Trophoblast cell (in vitro differentiated cells and primary cell): ENCODE measurements at regions not wholly inside any gene's neighbourhood (a gene's known extent, or its start where the extent isn't known, plus 50 kb on each side); places are given as distances from the start of the nearest gene placed in this dataset.

Experiments
- DNase-seq, 2 donors: peaks; one replicate each; pipeline ENCODE4 v3.0.0-alpha.2; 2016
- H2AFZ ChIP-seq: 2 replicates; pipeline ENCODE4 v1.6.1; 2013; ENCODE audit warnings: low read length, moderate library complexity, mild to moderate bottlenecking; ENCODE audit not compliant: insufficient read depth, poor library complexity
- H2AK5ac ChIP-seq: 2 replicates; pipeline ENCODE4 v1.6.1; 2013; ENCODE audit warnings: mild to moderate bottlenecking, low read length
- H2BK120ac ChIP-seq: 2 replicates; pipeline ENCODE4 v1.6.1; 2013; ENCODE audit warnings: low read length, mild to moderate bottlenecking, moderate library complexity; ENCODE audit not compliant: insufficient read depth, poor library complexity
- H2BK12ac ChIP-seq: 2 replicates; pipeline ENCODE4 v1.6.1; 2013; ENCODE audit warnings: mild to moderate bottlenecking, low read length, moderate library complexity
- H2BK5ac ChIP-seq: 2 replicates; pipeline ENCODE4 v1.6.1; 2013; ENCODE audit warnings: low read length, low read depth, moderate library complexity, mild to moderate bottlenecking; ENCODE audit not compliant: poor library complexity
- H3K14ac ChIP-seq: 2 replicates; pipeline ENCODE4 v1.6.1; 2013; ENCODE audit warnings: mild to moderate bottlenecking, low read length
- H3K18ac ChIP-seq: 2 replicates; pipeline ENCODE4 v1.6.1; 2013; ENCODE audit warnings: mild to moderate bottlenecking, low read length
- H3K23ac ChIP-seq: 2 replicates; pipeline ENCODE4 v1.6.1; 2013; ENCODE audit warnings: low read length
- H3K27ac ChIP-seq: 2 replicates; pipeline ENCODE4 v1.5.1; 2013; ENCODE audit warnings: low read depth, mild to moderate bottlenecking, inconsistent platforms, low read length, moderate library complexity
- H3K27me3 ChIP-seq: 2 replicates; pipeline ENCODE4 v1.6.1; 2013; ENCODE audit warnings: inconsistent platforms, mild to moderate bottlenecking, low read length, moderate library complexity; ENCODE audit not compliant: insufficient read depth
- H3K36me3 ChIP-seq, 2 experiments: 1 replicate in 1 of 2; 2 replicates in 1 of 2; pipeline ENCODE4 v1.6.1; 2013; ENCODE audit warnings: low read length in 2 of 2, mild to moderate bottlenecking in 2 of 2, moderate library complexity in 1 of 2; ENCODE audit not compliant: insufficient read depth in 2 of 2, control insufficient read depth in 1 of 2
- H3K4ac ChIP-seq: 2 replicates; pipeline ENCODE4 v1.6.1; 2013; ENCODE audit warnings: low read depth, mild to moderate bottlenecking, low read length, moderate library complexity
- H3K4me1 ChIP-seq, 2 experiments: 1 replicate in 1 of 2; 2 replicates in 1 of 2; pipeline ENCODE4 v1.6.1; 2013; ENCODE audit warnings: low read length in 2 of 2, mild to moderate bottlenecking in 2 of 2, moderate library complexity in 1 of 2; ENCODE audit not compliant: insufficient read depth in 2 of 2, control insufficient read depth in 1 of 2
- H3K4me2 ChIP-seq: 2 replicates; pipeline ENCODE4 v1.6.1; 2013; ENCODE audit warnings: inconsistent platforms, mild to moderate bottlenecking, low read length, moderate library complexity
- H3K4me3 ChIP-seq: 2 replicates; pipeline ENCODE4 v1.5.1; 2013; ENCODE audit warnings: mild to moderate bottlenecking, low read depth, low read length, inconsistent platforms
- H3K79me1 ChIP-seq: one replicate; pipeline ENCODE4 v1.6.1; 2013; ENCODE audit warnings: low read length
- H3K79me2 ChIP-seq: 2 replicates; pipeline ENCODE4 v1.6.1; 2013; ENCODE audit warnings: low read length, mild to moderate bottlenecking; ENCODE audit not compliant: control insufficient read depth, insufficient read depth, poor library complexity
- H3K9ac ChIP-seq: 2 replicates; pipeline ENCODE4 v1.6.1; 2013; ENCODE audit warnings: mild to moderate bottlenecking, low read length
- H3K9me3 ChIP-seq: 2 replicates; pipeline ENCODE4 v1.6.1; 2013; ENCODE audit warnings: low read depth, mild to moderate bottlenecking, control low read depth, inconsistent platforms, low read length; ENCODE audit not compliant: insufficient read depth
- H4K12ac ChIP-seq: 2 replicates; pipeline ENCODE4 v1.6.1; 2013; ENCODE audit warnings: low read depth, mild to moderate bottlenecking, low read length, moderate library complexity
- H4K8ac ChIP-seq: 2 replicates; pipeline ENCODE4 v1.6.1; 2013; ENCODE audit warnings: low read depth, mild to moderate bottlenecking, low read length, moderate library complexity
- H4K91ac ChIP-seq: one replicate; pipeline ENCODE4 v1.6.1; 2013; ENCODE audit warnings: low read depth, mild to moderate bottlenecking, low read length, moderate library complexity
- WGBS: extraction: QIAGEN DNeasy Blood & Tissue Kit; methylation state at CpG from one replicate; pipeline ENCODE4 v1.1.7; 2013; ENCODE audit warnings: missing lambda C conversion rate; ENCODE audit not compliant: insufficient read length, insufficient coverage; ENCODE audit errors: extremely low coverage; 5-methylcytosine and 5-hydroxymethylcytosine counted together

DNA sequence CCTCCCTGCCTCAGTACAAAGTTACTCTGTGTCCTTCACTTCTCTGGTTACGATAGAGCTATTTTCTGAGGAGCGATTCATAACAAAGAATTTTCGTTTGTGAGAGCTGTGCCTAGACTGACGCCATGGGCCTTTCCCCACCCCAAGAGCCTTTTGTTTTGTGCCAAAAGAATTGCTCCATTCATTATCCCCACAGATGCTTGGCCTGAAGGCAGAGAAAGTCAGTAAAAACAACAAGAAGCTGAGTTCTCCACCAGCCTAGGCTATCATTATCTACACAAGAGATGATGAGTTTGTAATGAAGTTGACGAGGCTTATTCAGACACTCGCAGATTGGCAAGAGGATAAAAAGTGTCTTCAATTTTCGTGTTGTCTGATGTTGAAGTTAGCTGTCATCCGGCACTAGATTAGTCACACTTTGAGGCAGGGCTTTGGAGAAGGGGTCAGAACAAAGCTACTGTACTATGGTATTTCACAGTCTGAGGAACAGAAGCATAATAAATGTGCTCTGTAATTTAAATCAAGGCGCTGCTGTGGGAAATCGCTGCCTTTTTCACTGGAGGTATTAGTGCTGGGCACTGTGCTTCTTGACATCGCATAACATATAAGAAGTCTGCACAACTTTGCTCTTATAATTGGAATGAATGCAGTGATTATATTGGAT is 278.4 kb upstream of the FIGN start:
- Histone ChIP-seq H3K9me3 (no peaks in the 10 kb centered on the region), H3K4ac (no peak overlapping the region), H3K36me3 (no peaks in the 10 kb centered on the region), H3K4me3 (no peak overlapping the region), H3K4me2 (no peak overlapping the region), H4K8ac (no peak overlapping the region), H3K4me1 (no peaks in the 10 kb centered on the region), H2AK5ac (no peak overlapping the region), H3K79me2 (no peaks in the 10 kb centered on the region), H2AFZ (no peak overlapping the region), H3K18ac (no peak overlapping the region), H2BK5ac (no peak overlapping the region), H3K79me1 (no peaks in the 10 kb centered on the region), H4K91ac (no peak overlapping the region), H4K12ac (no peak overlapping the region), H3K27me3 (no peaks in the 10 kb centered on the region), H2BK12ac (no peak overlapping the region), H2BK120ac (no peak overlapping the region), H3K23ac (no peak overlapping the region), H3K9ac (no peak overlapping the region), H3K27ac (no peak overlapping the region), H3K14ac (no peak overlapping the region)
- WGBS = no CpG with 5 or more reads among the region's 11 CpGs
- no peak for DNase-seq

DNA sequence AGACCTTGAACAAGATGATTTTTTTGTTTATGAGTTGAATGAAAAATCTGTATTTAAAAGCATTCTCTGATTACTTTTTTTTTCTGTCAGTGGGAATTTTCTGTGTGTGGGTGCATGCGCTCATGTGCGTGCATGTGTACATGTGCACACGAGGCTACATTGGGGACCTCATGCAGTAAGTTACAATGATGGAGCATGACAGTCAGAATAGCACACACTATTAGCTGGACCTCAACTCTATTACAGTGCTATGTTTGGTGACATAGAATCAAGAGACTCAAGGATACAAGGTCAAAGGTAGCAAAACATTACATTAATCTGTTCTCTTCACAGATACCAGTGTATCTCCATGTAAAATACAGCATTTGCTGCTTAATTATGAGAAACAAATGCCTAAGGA is 276.8 kb upstream of the FIGN start:
- Histone ChIP-seq H4K91ac (no peak overlapping the region), H2BK120ac (no peak overlapping the region), H3K18ac (no peak overlapping the region), H3K4me1 (no peaks in the 10 kb centered on the region), H2BK12ac (no peak overlapping the region), H3K14ac (no peak overlapping the region), H4K12ac (no peak overlapping the region), H2BK5ac (no peak overlapping the region), H3K27me3 (no peaks in the 10 kb centered on the region), H3K23ac (no peak overlapping the region), H2AK5ac (no peak overlapping the region), H3K4ac (no peak overlapping the region), H3K27ac (no peak overlapping the region), H3K4me2 (no peak overlapping the region), H3K9me3 (no peaks in the 10 kb centered on the region), H2AFZ (no peak overlapping the region), H3K9ac (peak overlapping the region; percentile 63), H4K8ac (no peak overlapping the region), H3K79me2 (no peaks in the 10 kb centered on the region), H3K4me3 (no peak overlapping the region), H3K79me1 (no peaks in the 10 kb centered on the region), H3K36me3 (no peaks in the 10 kb centered on the region)
- no peak for DNase-seq
- no CpG with 5 or more reads among the region's 3 CpGs for WGBS

DNA sequence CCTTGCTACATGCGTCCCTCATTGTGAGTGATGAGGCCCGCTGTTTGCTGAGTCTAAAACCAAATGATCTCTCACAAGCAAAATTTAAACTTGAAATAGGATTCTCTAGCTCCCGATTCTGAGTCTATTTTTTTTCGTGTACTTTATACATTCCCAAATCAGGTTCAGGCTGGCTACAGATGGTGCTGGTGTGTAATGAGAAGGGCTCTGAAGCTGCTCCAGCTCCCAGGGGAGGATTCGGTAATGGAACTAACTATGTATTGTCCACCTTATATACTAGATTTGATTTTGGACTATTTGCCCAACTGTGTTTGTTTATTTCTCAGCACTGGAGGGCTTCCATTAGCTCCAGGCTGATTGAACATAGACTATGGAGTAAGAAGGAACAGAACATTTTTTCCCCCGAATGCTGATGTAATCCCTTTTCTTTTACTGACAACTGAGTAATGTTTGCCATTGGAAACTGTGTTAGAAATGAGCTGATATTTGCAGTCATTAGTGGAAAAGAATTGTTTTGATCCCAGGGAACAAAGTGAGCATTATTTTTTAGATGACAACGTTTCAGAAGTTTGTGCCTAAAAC is 274.0 kb upstream of the FIGN start:
- H3K27ac ChIP-seq = no peak overlapping the region
- H2AFZ ChIP-seq = no peak overlapping the region
- H2BK120ac ChIP-seq = no peak overlapping the region
- no peak overlapping the region for H4K12ac ChIP-seq
- no peak overlapping the region for H3K9ac ChIP-seq
- no peaks in the 10 kb centered on the region for H3K27me3 ChIP-seq
- H3K79me1 ChIP-seq = no peaks in the 10 kb centered on the region
- H2AK5ac ChIP-seq = no peak overlapping the region
- no peak overlapping the region for H3K23ac ChIP-seq
- no peaks in the 10 kb centered on the region for H3K9me3 ChIP-seq
- H3K79me2 ChIP-seq = no peaks in the 10 kb centered on the region
- H2BK12ac ChIP-seq = no peak overlapping the region
- H3K4me3 ChIP-seq = no peak overlapping the region
- H3K4ac ChIP-seq = no peak overlapping the region
- no peaks in the 10 kb centered on the region for H3K36me3 ChIP-seq
- no peak overlapping the region for H4K91ac ChIP-seq
- no CpG with 5 or more reads among the region's 7 CpGs for WGBS
- H3K4me1 ChIP-seq = no peaks in the 10 kb centered on the region
- DNase-seq = no peak
- H3K18ac ChIP-seq = no peak overlapping the region
- no peak overlapping the region for H3K4me2 ChIP-seq
- no peak overlapping the region for H2BK5ac ChIP-seq
- H3K14ac ChIP-seq = no peak overlapping the region
- H4K8ac ChIP-seq = no peak overlapping the region

DNA sequence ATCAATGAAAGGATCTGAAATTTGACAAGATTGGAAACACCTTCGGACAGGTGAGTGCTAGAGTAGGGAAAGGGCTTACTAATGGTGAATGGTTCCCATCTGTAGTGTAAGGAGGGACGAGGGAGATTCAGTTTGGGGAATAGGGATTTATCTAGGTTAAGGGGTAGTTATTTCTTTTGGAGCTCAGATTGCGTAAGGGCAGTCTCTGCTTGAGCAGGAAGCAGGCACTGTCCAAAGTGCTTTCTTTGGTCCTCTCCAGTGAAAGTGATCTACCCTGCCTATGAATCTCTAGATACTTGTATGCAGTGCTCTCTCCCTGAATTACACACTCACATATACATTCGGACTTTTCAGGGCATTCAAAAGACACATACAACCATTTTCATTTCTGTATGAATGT is 272.9 kb upstream of the FIGN start:
- no peak for DNase-seq
- H3K4me2 ChIP-seq = no peak overlapping the region
- no peak overlapping the region for H4K12ac ChIP-seq
- H2AFZ ChIP-seq = no peak overlapping the region
- no peak overlapping the region for H3K23ac ChIP-seq
- no peaks in the 10 kb centered on the region for H3K9me3 ChIP-seq
- no peak overlapping the region for H2BK5ac ChIP-seq
- H3K27ac ChIP-seq = no peak overlapping the region
- no peak overlapping the region for H3K4ac ChIP-seq
- no peak overlapping the region for H2BK12ac ChIP-seq
- WGBS = no CpG with 5 or more reads among the region's 4 CpGs
- no peaks in the 10 kb centered on the region for H3K79me1 ChIP-seq
- no peaks in the 10 kb centered on the region for H3K79me2 ChIP-seq
- H3K27me3 ChIP-seq = no peaks in the 10 kb centered on the region
- H4K91ac ChIP-seq = no peak overlapping the region
- H2BK120ac ChIP-seq = no peak overlapping the region
- no peaks in the 10 kb centered on the region for H3K4me1 ChIP-seq
- H4K8ac ChIP-seq = no peak overlapping the region
- H3K14ac ChIP-seq = no peak overlapping the region
- H3K18ac ChIP-seq = no peak overlapping the region
- H3K36me3 ChIP-seq = no peaks in the 10 kb centered on the region
- no peak overlapping the region for H3K4me3 ChIP-seq
- H3K9ac ChIP-seq = no peak overlapping the region
- no peak overlapping the region for H2AK5ac ChIP-seq
